ENCODE measurements at regions not wholly inside any gene's neighbourhood (a gene's known extent, or its start where the extent isn't known, plus 50 kb on each side); places are given as distances from the start of the nearest gene placed in this dataset.

DNA sequence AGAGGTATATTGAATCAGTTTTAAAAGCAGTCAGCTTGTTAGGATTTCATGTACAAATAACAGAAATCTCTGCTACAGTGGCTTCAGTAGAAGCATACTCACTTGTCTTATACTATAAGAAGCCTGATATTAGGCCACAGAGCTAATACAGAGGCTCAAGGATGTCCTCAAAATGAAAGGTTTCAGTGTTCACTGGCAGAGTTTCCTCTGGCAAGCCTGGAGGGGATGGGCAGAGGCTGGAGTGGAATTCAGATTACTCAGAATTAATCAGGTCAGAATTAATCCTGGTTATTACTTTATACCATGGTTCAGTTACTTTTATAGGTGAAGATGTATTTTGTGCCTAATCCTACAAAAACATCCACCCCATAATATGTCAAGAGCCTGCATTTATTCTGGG is 520.5 kb downstream of the USP25 start:
- TF ChIP-seq, protein P1, sequence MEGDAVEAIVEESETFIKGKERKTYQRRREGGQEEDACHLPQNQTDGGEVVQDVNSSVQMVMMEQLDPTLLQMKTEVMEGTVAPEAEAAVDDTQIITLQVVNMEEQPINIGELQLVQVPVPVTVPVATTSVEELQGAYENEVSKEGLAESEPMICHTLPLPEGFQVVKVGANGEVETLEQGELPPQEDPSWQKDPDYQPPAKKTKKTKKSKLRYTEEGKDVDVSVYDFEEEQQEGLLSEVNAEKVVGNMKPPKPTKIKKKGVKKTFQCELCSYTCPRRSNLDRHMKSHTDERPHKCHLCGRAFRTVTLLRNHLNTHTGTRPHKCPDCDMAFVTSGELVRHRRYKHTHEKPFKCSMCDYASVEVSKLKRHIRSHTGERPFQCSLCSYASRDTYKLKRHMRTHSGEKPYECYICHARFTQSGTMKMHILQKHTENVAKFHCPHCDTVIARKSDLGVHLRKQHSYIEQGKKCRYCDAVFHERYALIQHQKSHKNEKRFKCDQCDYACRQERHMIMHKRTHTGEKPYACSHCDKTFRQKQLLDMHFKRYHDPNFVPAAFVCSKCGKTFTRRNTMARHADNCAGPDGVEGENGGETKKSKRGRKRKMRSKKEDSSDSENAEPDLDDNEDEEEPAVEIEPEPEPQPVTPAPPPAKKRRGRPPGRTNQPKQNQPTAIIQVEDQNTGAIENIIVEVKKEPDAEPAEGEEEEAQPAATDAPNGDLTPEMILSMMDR (IDR thresholded peaks at IDR 0.05) = no peak
- TF ChIP-seq POLR2AphosphoS5 (IDR thresholded peaks at IDR 0.05) = no peak

Measured in prostate gland (tissue), 2 donors.